Calu3 (cell line): ENCODE measurements at regions not wholly inside any gene's neighbourhood (a gene's known extent, or its start where the extent isn't known, plus 50 kb on each side); places are given as distances from the start of the nearest gene placed in this dataset.

Experiments used
- BruUV-seq: library from RNA; stranded (reverse); fragments of 400-500 nt; replicated peaks from 2 replicates; lab custom pipeline; 2021; lab: Mats Ljungman, UMichigan
- CTCF ChIA-PET: fragments of 300-600 bp; sonication (Branson Sonifier 250); formaldehyde crosslinking; loops from one replicate; lab custom pipeline; 2022; ENCODE audit warnings: antibody characterized with exemption; lab: Charles Lee
- DNase-seq: peaks from one replicate; pipeline ENCODE4 v3.0.0; 2022
- H3K27ac Mint-ChIP-seq: one replicate; pipeline ENCODE4 v1.8.0; 2022; ENCODE audit warnings: mixed read lengths; ENCODE audit not compliant: unreplicated experiment
- H3K27me3 Mint-ChIP-seq: one replicate; pipeline ENCODE4 v1.8.0; 2022; ENCODE audit warnings: mixed read lengths; ENCODE audit not compliant: unreplicated experiment
- H3K36me3 Mint-ChIP-seq: one replicate; pipeline ENCODE4 v1.8.0; 2022; ENCODE audit warnings: mild to moderate bottlenecking, moderate library complexity, mixed read lengths; ENCODE audit not compliant: insufficient read depth, unreplicated experiment
- H3K4me1 Mint-ChIP-seq: one replicate; pipeline ENCODE4 v1.8.0; 2022; ENCODE audit warnings: mild to moderate bottlenecking, low read depth, mixed read lengths; ENCODE audit not compliant: unreplicated experiment
- H3K4me3 Mint-ChIP-seq: one replicate; pipeline ENCODE4 v1.8.0; 2022; ENCODE audit warnings: mild to moderate bottlenecking, low read depth, moderate library complexity, mixed read lengths; ENCODE audit not compliant: unreplicated experiment
- H3K9me3 Mint-ChIP-seq: one replicate; pipeline ENCODE4 v1.8.0; 2022; ENCODE audit warnings: low read depth, mixed read lengths; ENCODE audit not compliant: unreplicated experiment
- intact Hi-C: fragments of 100-400 bp; cut with micrococcal nuclease; formaldehyde crosslinking; loops from one replicate; pipeline ENCODE4 v1.10.0; 2022; ENCODE audit not compliant: unreplicated experiment
- TF ChIP-seq, protein P1 (sequence below): fragments of 200-600 bp; IDR thresholded peaks from one replicate; pipeline ENCODE4 v1.8.0; 2022; ENCODE audit warnings: antibody characterized with exemption; ENCODE audit not compliant: unreplicated experiment

GRCh38 chr2:235149240-235149659 is 197.4 kb downstream of the SH3BP4 start:
- Mint-ChIP-seq H3K4me1 (no peaks in the 10 kb centered on the region), H3K36me3 (no peaks in the 10 kb centered on the region), H3K27ac (no peak overlapping the region), H3K9me3 (no peaks in the 10 kb centered on the region), H3K4me3 (no peak overlapping the region), H3K27me3 (peaks cover 75% of the 10 kb centered on the region)
- no peak for DNase-seq
- no TSS peak for BruUV-seq
- CTCF ChIA-PET, result no interaction called here
- intact Hi-C loops, result loop anchor here (10.0 kb wide), 1 partner anchor 116 kb away; no protein-coding TSS in a partner anchor
- TF ChIP-seq, protein P1, sequence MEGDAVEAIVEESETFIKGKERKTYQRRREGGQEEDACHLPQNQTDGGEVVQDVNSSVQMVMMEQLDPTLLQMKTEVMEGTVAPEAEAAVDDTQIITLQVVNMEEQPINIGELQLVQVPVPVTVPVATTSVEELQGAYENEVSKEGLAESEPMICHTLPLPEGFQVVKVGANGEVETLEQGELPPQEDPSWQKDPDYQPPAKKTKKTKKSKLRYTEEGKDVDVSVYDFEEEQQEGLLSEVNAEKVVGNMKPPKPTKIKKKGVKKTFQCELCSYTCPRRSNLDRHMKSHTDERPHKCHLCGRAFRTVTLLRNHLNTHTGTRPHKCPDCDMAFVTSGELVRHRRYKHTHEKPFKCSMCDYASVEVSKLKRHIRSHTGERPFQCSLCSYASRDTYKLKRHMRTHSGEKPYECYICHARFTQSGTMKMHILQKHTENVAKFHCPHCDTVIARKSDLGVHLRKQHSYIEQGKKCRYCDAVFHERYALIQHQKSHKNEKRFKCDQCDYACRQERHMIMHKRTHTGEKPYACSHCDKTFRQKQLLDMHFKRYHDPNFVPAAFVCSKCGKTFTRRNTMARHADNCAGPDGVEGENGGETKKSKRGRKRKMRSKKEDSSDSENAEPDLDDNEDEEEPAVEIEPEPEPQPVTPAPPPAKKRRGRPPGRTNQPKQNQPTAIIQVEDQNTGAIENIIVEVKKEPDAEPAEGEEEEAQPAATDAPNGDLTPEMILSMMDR, result no peak

DNA sequence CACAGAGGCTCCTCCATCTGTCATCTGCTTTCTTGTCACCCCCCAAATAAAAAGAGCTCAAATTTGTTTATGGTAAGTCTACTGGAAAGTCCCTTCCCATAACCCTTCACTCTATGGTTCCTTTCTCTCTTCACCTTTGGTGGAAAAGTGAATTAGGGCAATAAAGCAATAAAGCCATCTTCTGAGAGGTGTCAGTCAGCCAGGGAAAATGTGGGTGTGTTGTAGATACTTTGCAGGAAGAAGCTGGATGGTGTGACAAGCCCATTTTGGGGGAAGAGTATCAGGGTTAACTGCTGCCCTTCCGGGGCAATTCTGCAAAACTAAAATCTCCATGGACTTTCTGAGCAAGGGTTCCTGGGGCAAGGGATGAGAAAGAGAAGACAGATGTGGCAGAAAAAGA is 197.9 kb downstream of the SH3BP4 start:
- no peaks in the 10 kb centered on the region for H3K9me3 Mint-ChIP-seq
- TF ChIP-seq, protein P1, result no peak
- no TSS peak for BruUV-seq
- H3K36me3 Mint-ChIP-seq, result no peaks in the 10 kb centered on the region
- DNase-seq, result no peak
- CTCF ChIA-PET, result no interaction called here
- no peak overlapping the region for H3K4me3 Mint-ChIP-seq
- peaks cover 80% of the 10 kb centered on the region for H3K27me3 Mint-ChIP-seq
- intact Hi-C loops, result loop anchor here (10.0 kb wide), 1 partner anchor 115 kb away; no protein-coding TSS in a partner anchor
- H3K27ac Mint-ChIP-seq, result no peak overlapping the region
- H3K4me1 Mint-ChIP-seq, result no peaks in the 10 kb centered on the region

DNA sequence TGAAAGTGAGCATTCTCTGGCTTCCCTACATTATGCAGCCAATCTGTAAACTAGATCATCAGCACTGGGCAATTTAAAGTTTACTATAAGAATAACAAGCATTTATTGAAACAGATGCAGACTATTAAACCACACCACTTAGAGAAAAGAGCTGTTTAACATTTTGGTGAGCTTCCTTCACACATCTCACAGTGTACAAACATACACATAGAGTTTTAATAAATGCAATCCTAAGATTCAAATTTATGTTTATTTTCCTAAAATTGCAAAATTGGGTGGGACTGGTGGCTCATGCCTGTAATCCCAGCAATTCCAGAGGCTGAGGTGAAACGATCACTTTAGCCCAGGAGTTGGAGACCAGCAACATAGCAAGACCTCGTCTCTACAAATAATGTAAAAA is 199.3 kb downstream of the SH3BP4 start:
- Mint-ChIP-seq H3K4me1 (no peaks in the 10 kb centered on the region), H3K9me3 (no peaks in the 10 kb centered on the region), H3K4me3 (no peak overlapping the region), H3K27ac (no peak overlapping the region), H3K36me3 (no peaks in the 10 kb centered on the region), H3K27me3 (peaks cover 85% of the 10 kb centered on the region)
- BruUV-seq, result no TSS peak
- no peak for DNase-seq
- CTCF ChIA-PET, result no interaction called here
- TF ChIP-seq, protein P1, result no peak
- intact Hi-C loops, result no loop called here

GRCh38 chr2:235155163-235155562 is 203.3 kb downstream of the SH3BP4 start:
- BruUV-seq, result no TSS peak
- intact Hi-C loops, result no loop called here
- TF ChIP-seq, protein P1, result no peak
- DNase-seq, result no peak
- CTCF ChIA-PET, result no interaction called here
- H3K27me3 Mint-ChIP-seq, result peaks cover 97% of the 10 kb centered on the region
- H3K4me3 Mint-ChIP-seq, result no peak overlapping the region
- H3K9me3 Mint-ChIP-seq, result no peaks in the 10 kb centered on the region
- no peak overlapping the region for H3K27ac Mint-ChIP-seq
- H3K4me1 Mint-ChIP-seq, result no peaks in the 10 kb centered on the region
- no peaks in the 10 kb centered on the region for H3K36me3 Mint-ChIP-seq
